Activated naive CD8-positive, alpha-beta T cell treated with anti-CD3 and anti-CD28 coated beads, Interleukin-2, amount 10 ng/mL, durations not matched to agents 7 days and 5 days (primary cell): ENCODE measurements at regions not wholly inside any gene's neighbourhood (a gene's known extent, or its start where the extent isn't known, plus 50 kb on each side); places are given as distances from the start of the nearest gene placed in this dataset.
"Not testable (repeated sequence)": the region's sequence is repeated elsewhere in the genome, so short reads cannot be mapped to it uniquely, and the experiment has no call there.

Source experiments
- ATAC-seq: fragments of 150-1000 bp; cut with Tn5 transposase; one replicate; pipeline ENCODE4 v1.10.0; 2021; ENCODE audit warnings: low read depth, moderate library complexity
- POLR2A ChIA-PET: fragments of 350-600 bp; sonication (Branson Sonifier 250); formaldehyde crosslinking; loops from one replicate; lab custom pipeline; 2021; ENCODE audit warnings: antibody characterized with exemption; lab: Charles Lee
- DNase-seq: peaks from one replicate; pipeline ENCODE4 v3.0.0; 2021
- H3K27ac Mint-ChIP-seq: one replicate; pipeline ENCODE4 v1.8.0; 2022; ENCODE audit warnings: mild to moderate bottlenecking, mixed read lengths
- H3K27me3 Mint-ChIP-seq: one replicate; pipeline ENCODE4 v1.8.0; 2022; ENCODE audit warnings: mild to moderate bottlenecking, moderate library complexity, mixed read lengths
- H3K36me3 Mint-ChIP-seq: one replicate; pipeline ENCODE4 v1.8.0; 2021; ENCODE audit warnings: mild to moderate bottlenecking, mixed read lengths
- H3K4me1 Mint-ChIP-seq: one replicate; pipeline ENCODE4 v1.8.0; 2021; ENCODE audit warnings: mixed read lengths
- H3K4me3 Mint-ChIP-seq: one replicate; pipeline ENCODE4 v1.8.0; 2022; ENCODE audit warnings: mild to moderate bottlenecking, moderate library complexity, mixed read lengths
- H3K9me3 Mint-ChIP-seq: one replicate; pipeline ENCODE4 v1.8.0; 2021; ENCODE audit warnings: mixed read lengths

DNA sequence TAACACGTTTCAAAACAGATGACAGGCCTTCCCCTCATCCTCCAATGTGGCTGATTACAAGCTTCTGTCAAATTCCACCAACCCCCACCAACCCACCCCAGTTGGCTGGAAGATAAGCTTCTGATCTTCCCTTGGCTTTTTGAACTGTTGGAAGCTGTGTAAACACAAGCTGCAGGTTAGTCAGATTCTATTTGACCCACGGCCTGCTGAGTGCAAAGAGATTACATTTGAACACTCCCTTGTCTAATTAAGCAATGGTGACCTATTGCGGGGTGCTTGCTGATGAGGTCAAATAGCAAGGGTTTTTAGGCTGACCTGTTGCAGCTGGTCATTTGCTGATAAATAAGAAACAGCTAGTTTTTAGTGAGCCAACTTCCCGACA, 379.7 kb downstream of the BMP2 start:
- no peak for ATAC-seq

DNA sequence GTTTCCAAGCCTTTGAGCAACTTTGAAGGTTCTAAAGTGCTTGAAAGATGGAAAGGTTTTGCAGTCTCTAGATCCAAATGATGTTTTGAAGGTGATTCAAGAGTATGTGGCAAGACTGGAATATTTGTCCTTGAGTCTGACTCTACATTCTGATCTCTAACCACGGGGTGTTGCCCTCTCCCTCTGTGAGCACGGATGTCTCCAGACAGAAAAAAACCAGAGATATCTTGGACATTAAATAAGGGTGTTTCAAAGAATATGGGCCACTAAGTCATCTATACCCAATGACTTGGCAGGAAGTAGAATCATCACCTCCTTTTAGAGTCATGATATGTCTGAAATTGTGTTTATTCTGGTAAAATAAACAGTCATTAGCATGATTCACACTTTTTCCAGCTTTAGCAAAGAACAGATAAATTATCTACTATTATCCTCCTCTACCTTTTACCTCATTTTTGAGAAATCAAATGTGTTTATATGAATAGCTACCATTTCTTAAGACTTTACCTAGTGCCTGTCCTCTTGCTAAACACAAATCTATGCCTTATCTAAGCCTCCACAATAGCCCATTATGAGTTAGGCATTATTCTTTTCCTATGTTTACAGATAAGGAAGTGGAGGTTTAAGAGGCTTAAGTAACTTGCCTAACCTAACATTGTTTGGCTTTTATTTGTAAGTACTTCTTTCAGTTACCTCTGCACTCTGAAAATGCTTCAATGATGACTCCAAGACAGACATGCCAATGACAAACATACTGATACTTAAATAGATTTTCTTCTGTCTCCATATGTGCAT, 384.4 kb downstream of the BMP2 start:
- Mint-ChIP-seq H3K4me3 (no peak overlapping the region), H3K27ac (no peak overlapping the region)
- POLR2A ChIA-PET, result no interaction called here

More for the DNA sequence above, 379.7 kb downstream of the BMP2 start:
- no peak for DNase-seq
- POLR2A ChIA-PET, result no interaction called here
- Mint-ChIP-seq H3K9me3 (peaks cover 2% of the 10 kb centered on the region), H3K4me3 (no peak overlapping the region), H3K27me3 (no peaks in the 10 kb centered on the region), H3K4me1 (no peaks in the 10 kb centered on the region), H3K36me3 (no peaks in the 10 kb centered on the region), H3K27ac (no peak overlapping the region)

DNA sequence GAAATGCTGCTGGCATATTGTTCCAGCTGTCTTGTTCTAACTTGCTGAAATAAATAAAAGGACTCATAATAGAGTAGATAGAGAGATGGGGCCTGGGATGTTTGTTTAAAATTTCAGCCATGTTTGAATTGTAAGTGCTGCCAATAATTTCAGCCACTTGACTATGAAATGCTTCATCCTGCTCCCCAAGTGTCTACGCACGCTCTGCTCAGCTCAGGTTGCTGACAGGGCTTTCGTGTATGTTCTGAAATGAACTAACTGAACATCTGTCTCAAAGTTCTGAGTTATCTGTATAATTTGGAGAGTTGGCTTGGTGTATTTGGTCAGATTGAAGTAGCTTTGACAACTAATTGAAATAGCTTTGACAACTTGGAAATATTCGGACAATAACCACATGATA, 387.8 kb downstream of the BMP2 start:
- H3K4me1 Mint-ChIP-seq, result no peaks in the 10 kb centered on the region
- H3K27me3 Mint-ChIP-seq, result no peaks in the 10 kb centered on the region
- H3K9me3 Mint-ChIP-seq, result peaks cover 2% of the 10 kb centered on the region
- DNase-seq (no peak), ATAC-seq (no peak)
- no peak overlapping the region for H3K27ac Mint-ChIP-seq
- POLR2A ChIA-PET, result no interaction called here
- no peak overlapping the region for H3K4me3 Mint-ChIP-seq
- no peaks in the 10 kb centered on the region for H3K36me3 Mint-ChIP-seq

More for the DNA sequence above, 384.4 kb downstream of the BMP2 start:
- ATAC-seq (no peak), DNase-seq (no peak)
- Mint-ChIP-seq H3K36me3 (no peaks in the 10 kb centered on the region), H3K4me1 (no peaks in the 10 kb centered on the region), H3K9me3 (no peaks in the 10 kb centered on the region), H3K27me3 (no peaks in the 10 kb centered on the region)

DNA sequence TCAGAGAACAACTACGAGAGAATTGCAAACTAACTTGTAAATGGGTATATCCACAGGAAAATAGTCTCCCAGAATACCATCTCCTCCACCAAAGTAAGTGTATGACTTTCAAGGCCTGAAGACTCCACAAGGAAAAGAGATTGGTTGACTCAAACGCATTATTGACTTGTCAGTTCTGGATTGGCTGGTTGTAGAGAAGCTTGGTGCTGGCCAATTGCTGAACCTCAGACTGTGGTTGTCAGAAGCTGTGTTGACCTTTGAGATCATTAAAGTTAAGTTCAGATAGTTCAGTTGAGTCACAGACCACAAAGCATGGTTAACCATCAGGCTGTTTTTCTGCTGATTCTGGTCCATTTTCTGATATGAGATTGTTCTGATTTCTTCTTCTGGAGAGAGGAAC, 388.3 kb downstream of the BMP2 start:
- H3K4me1 Mint-ChIP-seq, result no peaks in the 10 kb centered on the region
- H3K4me3 Mint-ChIP-seq, result no peak overlapping the region
- POLR2A ChIA-PET, result no interaction called here
- no peaks in the 10 kb centered on the region for H3K36me3 Mint-ChIP-seq
- H3K9me3 Mint-ChIP-seq, result peaks cover 2% of the 10 kb centered on the region
- ATAC-seq (no peak), DNase-seq (no peak)
- no peaks in the 10 kb centered on the region for H3K27me3 Mint-ChIP-seq
- no peak overlapping the region for H3K27ac Mint-ChIP-seq

DNA sequence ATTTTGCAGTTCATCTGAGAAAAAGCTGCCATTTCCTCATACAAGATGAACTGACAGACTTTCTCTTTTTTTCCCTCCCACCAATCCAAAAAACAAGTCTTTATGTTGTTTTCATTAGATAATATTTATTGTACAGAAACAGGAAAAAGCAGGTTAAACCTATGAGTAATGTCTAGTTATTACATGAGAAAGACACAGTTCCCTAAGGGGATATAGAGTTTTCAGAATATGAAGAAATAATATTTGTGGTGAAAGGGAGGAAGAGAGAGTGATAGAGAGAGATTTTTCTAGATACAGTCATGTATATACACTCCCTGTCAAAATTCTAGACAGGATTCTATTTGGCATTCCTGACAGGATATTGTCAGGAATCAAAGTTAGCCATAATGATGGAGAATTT, 392.4 kb downstream of the BMP2 start:
- H3K27me3 Mint-ChIP-seq, result no peaks in the 10 kb centered on the region
- H3K27ac Mint-ChIP-seq, result no peak overlapping the region

DNA sequence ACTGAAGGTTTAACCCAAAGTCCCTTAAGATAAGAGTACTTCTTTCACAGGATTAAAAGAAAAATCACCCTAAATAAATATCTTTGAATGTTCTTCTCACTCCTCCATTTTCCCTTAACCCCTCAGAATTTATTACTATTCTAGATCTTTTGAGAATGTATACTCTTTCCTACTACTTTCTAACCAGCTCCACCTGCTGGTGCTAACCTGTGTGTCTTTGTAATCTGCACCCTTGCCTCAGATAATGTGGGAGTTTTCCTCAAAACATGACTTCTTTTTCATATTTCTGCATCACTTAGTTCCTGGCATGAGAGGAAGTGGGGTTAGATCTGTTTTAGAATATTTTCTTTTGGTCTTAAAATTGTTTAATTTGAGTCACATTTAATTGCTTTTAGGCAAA, 394.2 kb downstream of the BMP2 start:
- no peaks in the 10 kb centered on the region for H3K4me1 Mint-ChIP-seq
- no peaks in the 10 kb centered on the region for H3K36me3 Mint-ChIP-seq
- peaks cover 9% of the 10 kb centered on the region for H3K9me3 Mint-ChIP-seq
- POLR2A ChIA-PET, result no interaction called here
- DNase-seq (no peak), ATAC-seq (no peak)
- H3K4me3 Mint-ChIP-seq, result no peak overlapping the region
- no peaks in the 10 kb centered on the region for H3K27me3 Mint-ChIP-seq
- no peak overlapping the region for H3K27ac Mint-ChIP-seq

More for the DNA sequence above, 392.4 kb downstream of the BMP2 start:
- no peak for ATAC-seq
- Mint-ChIP-seq H3K36me3 (no peaks in the 10 kb centered on the region), H3K9me3 (peaks cover 6% of the 10 kb centered on the region), H3K4me1 (no peaks in the 10 kb centered on the region), H3K4me3 (no peak overlapping the region)
- POLR2A ChIA-PET, result no interaction called here
- no peak for DNase-seq

DNA sequence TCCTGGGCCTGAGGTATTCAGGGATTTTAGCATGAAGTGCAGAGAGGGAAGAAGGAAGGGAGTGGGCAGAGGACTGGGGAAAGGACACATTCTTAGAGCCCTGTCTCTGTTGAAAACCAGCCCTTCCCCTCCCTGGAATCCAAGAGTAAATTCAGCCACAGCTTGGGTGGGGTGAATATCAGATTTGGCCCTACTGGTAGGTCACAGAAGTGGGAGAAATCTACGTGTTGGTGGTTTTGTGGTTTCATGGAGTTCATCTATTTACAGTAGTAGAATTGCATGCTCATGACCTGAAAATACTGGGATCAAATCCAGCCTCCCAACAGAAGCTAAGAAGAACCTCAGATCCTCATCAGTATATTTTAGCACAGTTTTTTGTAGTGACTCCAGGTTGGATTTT, 404.4 kb downstream of the BMP2 start:
- no peak for ATAC-seq
- Mint-ChIP-seq H3K27ac (no peak overlapping the region), H3K36me3 (no peaks in the 10 kb centered on the region), H3K4me1 (no peaks in the 10 kb centered on the region), H3K9me3 (no peaks in the 10 kb centered on the region), H3K4me3 (no peak overlapping the region), H3K27me3 (no peaks in the 10 kb centered on the region)
- DNase-seq, result no peak
- POLR2A ChIA-PET, result no interaction called here

DNA sequence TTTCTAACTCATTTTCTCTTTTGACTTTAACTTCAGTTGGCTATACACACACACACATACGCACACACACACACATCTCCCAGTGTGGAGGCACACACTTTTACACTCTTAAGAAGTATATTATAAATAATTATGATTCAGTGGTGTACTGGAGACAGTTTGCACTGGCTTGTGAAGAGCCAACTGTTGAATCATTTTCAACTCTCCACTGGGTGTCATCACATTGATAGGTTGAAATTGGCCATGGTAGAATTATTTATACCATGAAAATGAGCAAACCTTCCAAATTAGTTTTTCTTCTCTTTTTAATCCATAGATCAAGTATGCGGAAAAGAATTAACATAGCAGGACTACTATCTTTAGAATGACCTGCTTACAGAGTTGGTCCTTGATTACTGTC, 407.1 kb downstream of the BMP2 start:
- no peak overlapping the region for H3K4me3 Mint-ChIP-seq
- no peaks in the 10 kb centered on the region for H3K36me3 Mint-ChIP-seq
- no peak overlapping the region for H3K27ac Mint-ChIP-seq
- DNase-seq (no peak), ATAC-seq (no peak)
- peaks cover 2% of the 10 kb centered on the region for H3K9me3 Mint-ChIP-seq
- no peaks in the 10 kb centered on the region for H3K27me3 Mint-ChIP-seq
- H3K4me1 Mint-ChIP-seq, result no peaks in the 10 kb centered on the region
- POLR2A ChIA-PET, result no interaction called here

DNA sequence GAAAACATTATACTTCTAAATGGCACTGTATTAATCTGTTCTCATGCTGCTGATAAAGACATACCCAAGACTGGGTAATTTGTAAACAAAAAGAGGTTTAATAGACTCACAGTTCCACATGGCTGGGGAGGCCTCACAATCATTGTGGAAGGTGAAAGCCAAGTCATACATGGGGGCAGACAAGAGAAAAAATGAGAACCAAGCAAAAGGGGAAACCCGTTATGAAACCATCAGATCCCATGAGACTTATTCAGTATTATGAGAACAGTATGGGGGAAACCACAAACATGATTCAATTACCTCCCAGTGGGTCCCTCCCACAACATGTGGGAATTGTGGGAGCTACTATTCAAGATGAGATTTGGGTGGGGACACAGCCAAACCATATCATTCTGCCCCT, 408.3 kb downstream of the BMP2 start:
- POLR2A ChIA-PET, H3K4me3 Mint-ChIP-seq, H3K4me1 Mint-ChIP-seq, H3K27ac Mint-ChIP-seq, H3K9me3 Mint-ChIP-seq, H3K27me3 Mint-ChIP-seq, H3K36me3 Mint-ChIP-seq, DNase-seq, ATAC-seq: not testable (repeated sequence)

DNA sequence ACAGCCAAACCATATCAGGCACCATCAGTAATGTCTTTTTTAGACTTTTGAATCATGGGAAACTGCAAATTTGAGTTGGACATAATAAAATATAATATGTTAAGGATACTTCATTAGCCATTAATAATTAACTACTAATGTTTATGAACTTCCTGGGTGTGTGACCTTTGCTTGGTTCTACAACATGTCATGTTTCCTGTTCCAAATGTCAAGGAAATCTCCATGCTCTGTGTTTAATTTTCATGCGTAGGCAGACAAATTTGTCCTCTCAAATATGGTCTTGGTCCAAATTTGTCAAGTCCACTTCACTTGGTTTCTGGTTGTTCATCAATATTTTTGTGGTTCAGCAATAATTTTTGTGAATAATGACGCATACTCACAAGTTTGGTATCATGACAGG, 410.5 kb downstream of the BMP2 start:
- peaks cover 11% of the 10 kb centered on the region for H3K9me3 Mint-ChIP-seq
- no peaks in the 10 kb centered on the region for H3K36me3 Mint-ChIP-seq
- no peak overlapping the region for H3K27ac Mint-ChIP-seq
- POLR2A ChIA-PET, result no interaction called here
- ATAC-seq (no peak), DNase-seq (no peak)
- no peaks in the 10 kb centered on the region for H3K4me1 Mint-ChIP-seq
- no peaks in the 10 kb centered on the region for H3K27me3 Mint-ChIP-seq
- no peak overlapping the region for H3K4me3 Mint-ChIP-seq

DNA sequence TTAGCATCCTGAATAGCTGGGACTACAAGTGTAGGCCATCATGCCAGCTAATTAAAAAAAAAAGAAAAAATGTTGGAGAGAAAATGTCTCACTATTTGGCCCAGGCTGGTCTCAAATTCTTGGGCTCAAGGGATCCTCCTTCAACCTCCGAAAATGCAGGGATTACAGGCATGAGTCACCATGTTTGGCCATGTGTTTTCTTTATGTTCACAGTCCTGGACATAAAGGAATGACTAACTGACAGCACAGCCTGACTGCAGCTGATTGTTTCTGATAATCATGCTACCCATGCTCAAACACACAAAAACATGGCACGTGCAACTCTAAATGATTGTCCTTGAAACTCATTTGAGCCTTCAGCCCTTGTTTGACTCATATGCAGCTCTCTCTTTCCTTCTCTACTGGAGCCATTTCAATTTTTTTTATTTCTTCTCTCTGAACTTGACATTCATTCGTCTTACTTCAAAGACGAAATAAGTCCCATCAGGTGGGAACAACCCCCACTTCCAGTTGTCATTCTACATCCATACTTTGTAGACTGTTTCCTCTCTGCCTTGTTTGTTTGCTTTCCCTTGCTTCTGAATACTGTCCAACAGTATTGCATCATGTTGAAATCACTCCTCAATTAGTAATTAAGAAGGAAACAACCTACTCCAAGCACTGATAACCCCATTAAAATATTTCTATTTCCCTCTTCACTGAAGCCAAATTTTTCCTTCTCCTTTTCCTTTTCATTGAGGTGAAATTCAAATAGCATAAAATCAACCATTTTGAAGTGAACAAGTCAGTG, 413.0 kb downstream of the BMP2 start:
- no peaks in the 10 kb centered on the region for H3K27me3 Mint-ChIP-seq
- ATAC-seq, result no peak
- H3K4me3 Mint-ChIP-seq, result no peak overlapping the region
- H3K4me1 Mint-ChIP-seq, result no peaks in the 10 kb centered on the region
- H3K27ac Mint-ChIP-seq, result no peak overlapping the region
- no peaks in the 10 kb centered on the region for H3K36me3 Mint-ChIP-seq
- DNase-seq, result no peak
- H3K9me3 Mint-ChIP-seq, result peaks cover 16% of the 10 kb centered on the region
- POLR2A ChIA-PET, result no interaction called here

DNA sequence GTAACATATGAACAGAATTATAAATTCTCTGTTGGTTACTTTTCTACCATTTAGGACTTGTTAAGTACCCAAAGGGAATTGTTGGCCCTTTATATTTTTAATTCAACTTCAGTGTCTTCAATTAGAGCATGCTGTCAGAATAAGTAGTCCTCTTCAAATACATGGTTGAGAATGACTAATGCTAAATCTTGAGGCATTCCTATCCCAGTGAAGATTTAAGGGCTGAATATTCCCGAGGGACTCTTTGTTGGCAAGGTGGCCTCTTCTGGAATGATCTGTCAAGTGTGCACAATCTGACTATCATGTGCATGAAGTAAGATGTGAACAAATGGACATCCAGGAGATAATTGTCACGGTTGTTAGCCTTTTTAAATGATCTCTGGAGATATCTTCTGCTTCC, 421.7 kb downstream of the BMP2 start:
- no peaks in the 10 kb centered on the region for H3K4me1 Mint-ChIP-seq
- ATAC-seq, result no peak
- H3K27me3 Mint-ChIP-seq, result no peaks in the 10 kb centered on the region
- H3K4me3 Mint-ChIP-seq, result no peak overlapping the region
- H3K36me3 Mint-ChIP-seq, result no peaks in the 10 kb centered on the region
- peaks cover 5% of the 10 kb centered on the region for H3K9me3 Mint-ChIP-seq
- DNase-seq, result no peak
- no peak overlapping the region for H3K27ac Mint-ChIP-seq
- POLR2A ChIA-PET, result no interaction called here

DNA sequence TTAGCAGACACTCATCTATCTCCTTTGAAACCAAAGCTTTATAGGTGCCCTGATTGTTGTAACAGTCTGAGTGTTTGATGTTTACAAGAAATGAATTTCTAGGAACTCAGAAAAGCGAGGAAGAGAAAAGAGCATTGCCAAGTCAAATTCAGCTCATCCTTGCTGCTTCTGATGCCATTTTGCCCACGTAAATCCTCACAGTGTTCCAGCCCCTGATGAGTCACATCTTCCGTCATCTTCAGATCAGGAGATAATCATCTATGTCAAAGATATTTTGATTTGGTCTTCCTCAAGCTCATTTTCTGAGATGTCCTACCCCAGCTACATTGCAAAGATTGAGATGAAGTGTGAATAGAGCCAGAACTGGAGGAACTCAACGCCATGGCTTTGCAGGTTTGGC, 426.2 kb downstream of the BMP2 start:
- no peak overlapping the region for H3K4me3 Mint-ChIP-seq
- no peaks in the 10 kb centered on the region for H3K27me3 Mint-ChIP-seq
- H3K27ac Mint-ChIP-seq, result no peak overlapping the region
- no peaks in the 10 kb centered on the region for H3K36me3 Mint-ChIP-seq
- H3K4me1 Mint-ChIP-seq, result no peaks in the 10 kb centered on the region
- ATAC-seq, result no peak
- H3K9me3 Mint-ChIP-seq, result no peaks in the 10 kb centered on the region
- no peak for DNase-seq
- POLR2A ChIA-PET, result no interaction called here

DNA sequence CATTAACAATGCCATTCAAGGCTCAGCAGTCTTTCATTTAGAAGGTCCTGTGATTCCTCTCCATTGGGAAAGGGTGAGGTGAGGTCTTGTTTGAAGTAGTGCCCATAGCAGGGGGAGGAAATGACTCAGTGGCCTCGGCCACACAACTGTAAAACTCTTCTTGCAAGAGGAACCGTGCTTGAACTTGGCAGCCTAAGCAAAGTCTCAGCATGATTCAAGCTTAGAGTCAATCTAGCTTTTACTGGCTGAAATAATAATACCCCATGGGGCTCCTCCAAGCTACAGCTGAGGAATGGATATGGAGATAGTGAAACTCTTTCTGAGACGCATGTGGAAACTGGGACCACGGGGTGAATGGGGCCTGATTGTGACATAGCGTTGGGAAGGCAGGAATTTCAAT, 428.2 kb downstream of the BMP2 start:
- H3K4me3 Mint-ChIP-seq, result no peak overlapping the region

More for the DNA sequence above, 428.2 kb downstream of the BMP2 start:
- POLR2A ChIA-PET, result no interaction called here
- Mint-ChIP-seq H3K36me3 (no peaks in the 10 kb centered on the region), H3K27me3 (no peaks in the 10 kb centered on the region), H3K4me1 (no peaks in the 10 kb centered on the region), H3K27ac (no peak overlapping the region), H3K9me3 (no peaks in the 10 kb centered on the region)
- DNase-seq, result no peak
- ATAC-seq, result no peak
